Thoracic aorta (tissue), 2 donors: ENCODE measurements at regions not wholly inside any gene's neighbourhood (a gene's known extent, or its start where the extent isn't known, plus 50 kb on each side); places are given as distances from the start of the nearest gene placed in this dataset.

Experiments
- ATAC-seq: fragments of 150-250 bp; one replicate; pipeline ENCODE4 v1.8.0; 2017; ENCODE audit warnings: low read depth; ENCODE audit not compliant: insufficient number of reproducible peaks, low FRiP score
- DNase-seq: peaks from one replicate; pipeline ENCODE4 v3.0.0-alpha.2; 2020; ENCODE audit warnings: low spot score
- H3K27ac ChIP-seq, 2 donors: fragments of 200-600 bp; sonication (generic); 1 replicate in 1 of 2; 2 replicates in 1 of 2; pipeline ENCODE4 v1.5.1; 2016; ENCODE audit warnings: mild to moderate bottlenecking in 2 of 2, moderate library complexity in 2 of 2
- H3K27me3 ChIP-seq: fragments of 200-600 bp; sonication (generic); replicated peaks from 2 replicates; pipeline ENCODE4 v1.6.0; 2016; ENCODE audit warnings: mild to moderate bottlenecking; ENCODE audit not compliant: insufficient read depth
- H3K36me3 ChIP-seq: fragments of 200-600 bp; sonication (generic); one replicate; pipeline ENCODE4 v1.5.1; 2016
- H3K4me1 ChIP-seq, 2 donors: fragments of 200-600 bp; sonication (generic); 1 replicate in 1 of 2; 2 replicates in 1 of 2; pipeline versions ENCODE4 v1.5.1 to v1.6.0; 2016; ENCODE audit warnings: low read depth in 2 of 2, mild to moderate bottlenecking in 1 of 2; ENCODE audit not compliant: control insufficient read depth in 1 of 2
- H3K4me3 ChIP-seq: fragments of 200-600 bp; sonication (generic); 2 replicates; pipeline ENCODE4 v1.5.1; 2016; ENCODE audit warnings: mild to moderate bottlenecking
- H3K9me3 ChIP-seq: fragments of 200-600 bp; sonication (generic); 2 replicates; pipeline ENCODE4 v1.5.1; 2016
- CTCF ChIP-seq: fragments of 200-600 bp; sonication (generic); IDR thresholded peaks from one replicate; pipeline ENCODE4 v1.5.1; 2019; ENCODE audit warnings: antibody characterized with exemption

DNA sequence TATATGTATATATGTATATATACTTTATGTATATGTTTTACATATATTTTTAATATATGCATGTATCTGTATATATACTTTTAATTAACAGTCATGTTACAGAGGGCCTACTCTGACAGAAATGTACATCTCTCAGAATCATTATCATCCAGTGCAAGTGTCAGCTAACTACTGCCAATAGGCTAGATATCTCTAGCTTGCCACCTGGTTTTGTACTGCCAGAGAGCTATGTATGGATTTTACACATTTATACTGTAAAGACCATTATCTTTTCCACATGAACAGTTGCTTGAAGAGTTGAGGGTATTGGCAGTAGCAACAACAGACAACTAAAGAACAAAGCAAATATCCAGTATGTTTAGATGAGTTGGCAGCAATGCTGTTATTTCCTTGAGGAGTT lies 99.7 kb upstream of the VGLL3 start:
- no peak for TF ChIP-seq CTCF

DNA sequence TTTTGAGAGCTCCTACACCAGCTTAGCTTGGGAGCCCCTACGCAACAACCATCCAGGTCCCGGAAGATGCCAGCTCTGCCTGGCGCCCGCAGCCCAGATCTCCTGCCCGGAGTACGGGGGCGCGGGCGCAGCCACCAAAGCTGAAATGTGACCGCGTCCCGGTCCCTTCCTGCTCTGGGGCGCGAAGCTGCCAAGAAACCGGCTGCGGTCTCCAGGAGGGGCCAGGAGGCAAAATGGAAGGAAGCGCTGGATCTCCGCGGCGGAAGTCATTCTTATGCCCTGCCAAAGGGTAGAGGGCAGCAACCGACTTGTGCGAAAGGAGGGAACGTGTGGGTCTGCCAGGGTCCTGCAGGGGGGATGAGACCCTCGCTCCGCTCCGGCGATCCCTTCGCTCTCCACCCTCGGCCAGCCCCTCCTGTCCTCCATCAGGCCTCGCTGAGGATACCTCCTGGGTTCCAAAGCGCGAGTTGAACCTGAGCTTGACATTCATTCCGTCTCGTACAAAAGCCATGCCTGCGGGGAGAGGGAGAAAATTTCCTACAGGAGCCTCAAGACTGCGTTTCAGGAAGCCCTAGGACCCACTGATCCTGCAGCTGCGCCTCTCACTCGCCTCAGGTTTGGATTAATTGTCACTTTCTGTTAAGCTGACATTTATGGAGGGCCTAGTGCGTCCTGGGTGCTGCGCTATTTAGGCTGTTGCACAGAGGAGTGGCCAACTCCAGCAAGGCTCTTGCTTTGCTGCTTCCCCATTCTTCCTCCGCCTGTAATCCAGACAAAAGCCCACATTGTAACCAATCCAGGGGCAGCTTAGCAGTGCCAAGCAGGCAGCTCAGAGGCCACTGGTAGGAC lies 98.3 kb upstream of the VGLL3 start:
- peak; percentile 99 for ATAC-seq
- Histone ChIP-seq H3K9me3 (no peaks in the 10 kb centered on the region), H3K4me1 (peaks cover 8 to 16% of the 10 kb centered on the region in 2 donors), H3K4me3 (peak overlapping the region; percentile 97), H3K27ac (peak overlapping the region; percentile 93 to 96), H3K36me3 (no peaks in the 10 kb centered on the region), H3K27me3 (no peaks in the 10 kb centered on the region)
- DNase-seq: peak; percentile 26
- TF ChIP-seq CTCF: no peak

More for the DNA sequence above, 99.7 kb upstream of the VGLL3 start:
- H3K27ac ChIP-seq: no peak overlapping the region
- ATAC-seq (no peak), DNase-seq (no peak)
- H3K4me3 ChIP-seq: peak overlapping the region; percentile 26
- no peaks in the 10 kb centered on the region for H3K27me3 ChIP-seq
- no peaks in the 10 kb centered on the region for H3K9me3 ChIP-seq
- H3K4me1 ChIP-seq: peaks cover 8 to 16% of the 10 kb centered on the region in 2 donors
- H3K36me3 ChIP-seq: no peaks in the 10 kb centered on the region

DNA sequence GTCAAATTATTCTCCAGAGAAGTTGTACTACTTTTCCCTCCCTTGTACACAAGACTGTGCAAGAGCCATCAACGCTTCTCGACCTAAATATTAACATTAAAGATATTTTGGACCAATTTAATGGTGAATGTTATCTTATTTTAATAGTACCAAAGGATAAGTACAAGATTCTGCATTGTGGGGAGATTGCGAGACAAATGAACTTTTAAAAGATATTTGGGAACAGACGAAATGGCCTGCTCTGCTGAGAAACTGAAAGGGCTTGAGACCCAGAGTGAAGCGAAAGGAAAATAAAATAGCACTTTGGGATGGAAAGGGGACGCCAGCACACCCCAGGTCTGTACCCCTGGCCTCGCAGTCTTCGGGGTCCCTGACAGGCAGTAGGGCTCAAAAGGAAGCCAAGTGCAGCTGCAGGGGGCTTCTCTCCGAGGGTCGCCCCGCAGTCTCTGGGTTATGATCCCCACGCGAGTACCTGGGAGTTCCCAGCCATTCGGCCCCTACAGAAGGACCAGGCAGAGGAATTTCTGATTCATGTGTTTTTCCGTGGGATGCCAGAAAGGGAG lies 97.6 kb upstream of the VGLL3 start:
- no peak for TF ChIP-seq CTCF
- Histone ChIP-seq H3K4me1 (peaks cover 8 to 16% of the 10 kb centered on the region in 2 donors), H3K27me3 (no peaks in the 10 kb centered on the region), H3K9me3 (no peaks in the 10 kb centered on the region), H3K4me3 (peak overlapping the region; percentile 97), H3K27ac (peak overlapping the region; percentile 93 to 96), H3K36me3 (no peaks in the 10 kb centered on the region)
- DNase-seq (no peak), ATAC-seq (no peak)

GRCh38 chr3:87084868-87085267 lies 93.9 kb upstream of the VGLL3 start:
- ATAC-seq: no peak

More at GRCh38 chr3:87084868-87085267, 93.9 kb upstream of the VGLL3 start:
- no peak for TF ChIP-seq CTCF
- no peaks in the 10 kb centered on the region for H3K36me3 ChIP-seq
- DNase-seq: no peak
- no peaks in the 10 kb centered on the region for H3K27me3 ChIP-seq
- H3K4me3 ChIP-seq: no peak overlapping the region
- peaks cover 0 to 3% of the 10 kb centered on the region in 2 donors for H3K4me1 ChIP-seq
- no peaks in the 10 kb centered on the region for H3K9me3 ChIP-seq
- H3K27ac ChIP-seq: no peak overlapping the region
